NT2/D1 (cell line): ENCODE measurements at regions not wholly inside any gene's neighbourhood (a gene's known extent, or its start where the extent isn't known, plus 50 kb on each side); places are given as distances from the start of the nearest gene placed in this dataset.

Experiments
- YY1 ChIP-seq: IDR thresholded peaks from 2 replicates; pipeline ENCODE4 v1.6.1; 2011; ENCODE audit not compliant: insufficient read length, insufficient read depth
- ZNF274 ChIP-seq: IDR thresholded peaks from 2 replicates; pipeline ENCODE4 v1.6.1; 2011; ENCODE audit warnings: mild to moderate bottlenecking, low read depth, low read length

GRCh38 chr17:73770115-73770848, 126.0 kb upstream of the SDK2 start:
- TF ChIP-seq YY1 (no peak), ZNF274 (no peak)
